ENCODE measurements at regions not wholly inside any gene's neighbourhood (a gene's known extent, or its start where the extent isn't known, plus 50 kb on each side); places are given as distances from the start of the nearest gene placed in this dataset.

DNA sequence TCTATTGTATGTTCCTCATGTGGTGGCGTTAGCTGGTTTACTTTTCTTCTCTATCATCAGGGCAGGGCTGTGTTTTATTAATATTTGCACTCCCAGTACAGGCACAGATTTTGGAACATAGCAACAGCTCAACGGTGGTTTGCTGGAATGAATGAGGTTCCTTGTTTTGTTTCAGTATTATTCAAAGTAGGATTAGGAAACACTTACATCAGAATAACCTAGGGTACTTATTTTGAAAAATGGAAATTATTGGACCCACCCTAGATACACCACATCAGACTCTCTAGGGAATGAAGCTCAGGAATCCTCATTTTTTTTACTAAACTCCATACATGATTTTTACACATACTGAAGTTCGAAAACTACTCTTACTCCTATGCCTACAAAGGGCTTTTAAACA, 108.8 kb upstream of the ENPEP start:
- TF ChIP-seq, protein P1, sequence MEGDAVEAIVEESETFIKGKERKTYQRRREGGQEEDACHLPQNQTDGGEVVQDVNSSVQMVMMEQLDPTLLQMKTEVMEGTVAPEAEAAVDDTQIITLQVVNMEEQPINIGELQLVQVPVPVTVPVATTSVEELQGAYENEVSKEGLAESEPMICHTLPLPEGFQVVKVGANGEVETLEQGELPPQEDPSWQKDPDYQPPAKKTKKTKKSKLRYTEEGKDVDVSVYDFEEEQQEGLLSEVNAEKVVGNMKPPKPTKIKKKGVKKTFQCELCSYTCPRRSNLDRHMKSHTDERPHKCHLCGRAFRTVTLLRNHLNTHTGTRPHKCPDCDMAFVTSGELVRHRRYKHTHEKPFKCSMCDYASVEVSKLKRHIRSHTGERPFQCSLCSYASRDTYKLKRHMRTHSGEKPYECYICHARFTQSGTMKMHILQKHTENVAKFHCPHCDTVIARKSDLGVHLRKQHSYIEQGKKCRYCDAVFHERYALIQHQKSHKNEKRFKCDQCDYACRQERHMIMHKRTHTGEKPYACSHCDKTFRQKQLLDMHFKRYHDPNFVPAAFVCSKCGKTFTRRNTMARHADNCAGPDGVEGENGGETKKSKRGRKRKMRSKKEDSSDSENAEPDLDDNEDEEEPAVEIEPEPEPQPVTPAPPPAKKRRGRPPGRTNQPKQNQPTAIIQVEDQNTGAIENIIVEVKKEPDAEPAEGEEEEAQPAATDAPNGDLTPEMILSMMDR (IDR thresholded peaks at IDR 0.05) = no peak
- no peak for TF ChIP-seq POLR2A (IDR thresholded peaks at IDR 0.05)
